Adrenal gland (tissue), 9 donors: ENCODE measurements at regions not wholly inside any gene's neighbourhood (a gene's known extent, or its start where the extent isn't known, plus 50 kb on each side); places are given as distances from the start of the nearest gene placed in this dataset.

Experiments used
- DNase-seq, 7 donors: peaks; one replicate each; pipeline ENCODE4 v3.0.0-alpha.2; 2019 to 2020
- H3K27ac ChIP-seq, 5 donors: fragments of 200-600 bp; sonication (generic) in 4 of 5; 1 replicate in 3 of 5; 2 replicates in 2 of 5; pipeline versions ENCODE4 v1.5.1 to v1.8.0; 2016 to 2020; ENCODE audit warnings: mild to moderate bottlenecking in 1 of 5
- H3K27me3 ChIP-seq: fragments of 200-600 bp; 2 replicates; pipeline ENCODE4 v1.8.0; 2021
- H3K36me3 ChIP-seq, 2 donors: fragments of 200-600 bp; replicated peaks in 1 of 2; 1 replicate in 1 of 2; 2 replicates in 1 of 2; pipeline versions ENCODE4 v1.5.1 to v1.8.0; 2018 to 2022
- H3K4me1 ChIP-seq, 2 donors: fragments of 200-600 bp; replicated peaks in 1 of 2; 1 replicate in 1 of 2; 2 replicates in 1 of 2; pipeline versions ENCODE4 v1.5.1 to v1.8.0; 2018 to 2021
- H3K4me3 ChIP-seq, 4 donors: fragments of 200-600 bp; sonication (generic) in 3 of 4; one replicate each; pipeline ENCODE4 v1.5.1; 2016 to 2018
- H3K9me3 ChIP-seq, 3 donors: fragments of 200-600 bp; sonication (generic) in 1 of 3; replicated peaks in 1 of 3; 1 replicate in 2 of 3; 2 replicates in 1 of 3; pipeline versions ENCODE4 v1.5.1 to v1.8.0; 2016 to 2021
- CTCF ChIP-seq, 6 experiments: fragments of 450-650 bp in 4 of 6; fragments of 200-600 bp in 2 of 6; sonication (generic) in 1 of 6; IDR thresholded peaks; 1 replicate in 5 of 6; 2 replicates in 1 of 6; pipeline versions ENCODE4 v1.5.1 to v1.8.0; 2016 to 2021; ENCODE audit warnings: antibody characterized with exemption in 6 of 6, mild to moderate bottlenecking in 2 of 6, moderate library complexity in 1 of 6
- POLR2A ChIP-seq, 2 donors: fragments of 450-650 bp; IDR thresholded peaks; one replicate each; pipeline ENCODE4 v1.6.1; 2017; ENCODE audit warnings: antibody characterized with exemption in 2 of 2, mild to moderate bottlenecking in 2 of 2, moderate library complexity in 1 of 2
- WGBS, 4 donors: extraction: QIAGEN DNeasy Blood & Tissue Kit in 2 of 4; methylation state at CpG; one replicate each; pipeline versions ENCODE4 v1.1.5 to v1.1.7; 2013 to 2017; 5-methylcytosine and 5-hydroxymethylcytosine counted together
- intact Hi-C, 2 donors: fragments of 100-400 bp; cut with DNase I; formaldehyde crosslinking; loops; one replicate each; pipeline versions ENCODE4 v1.14.1 to v1.15.0; 2022 to 2023
- donor health status: healthy with polysubstance abuse.
- donor health status: Bipolar disorder and iron deficiency.
- donor health status: DM: yes; HTN: yes; CAD: no.
- donor health status: DM: no; HTN: no; CAD: no.
- donor health status: DM: no; HTN: no; CAD: no.

GRCh38 chr3:22581007-22581406, 622.1 kb upstream of the UBE2E2 start:
- H3K27me3 ChIP-seq: no peaks in the 10 kb centered on the region
- DNase-seq: no peak
- no peak for TF ChIP-seq CTCF (IDR thresholded peaks at IDR 0.05)
- TF ChIP-seq POLR2A (IDR thresholded peaks at IDR 0.05): no peak

GRCh38 chr3:22582266-22582665, 620.9 kb upstream of the UBE2E2 start:
- no peak for DNase-seq
- H3K27ac ChIP-seq: no peak overlapping the region
- no peaks in the 10 kb centered on the region for H3K36me3 ChIP-seq
- H3K4me3 ChIP-seq: no peak overlapping the region
- no peak for TF ChIP-seq POLR2A (IDR thresholded peaks at IDR 0.05)
- TF ChIP-seq CTCF (IDR thresholded peaks at IDR 0.05): no peak
- H3K9me3 ChIP-seq: no peaks in the 10 kb centered on the region
- no peaks in the 10 kb centered on the region for H3K4me1 ChIP-seq
- intact Hi-C loops: no loop called here
- no peaks in the 10 kb centered on the region for H3K27me3 ChIP-seq
- WGBS, 4 donors: 21 to 44% (median 34%) methylated on average over 1 of the region's 1 CpG

More at GRCh38 chr3:22581007-22581406, 622.1 kb upstream of the UBE2E2 start:
- Histone ChIP-seq H3K36me3 (no peaks in the 10 kb centered on the region), H3K27ac (no peak overlapping the region), H3K4me3 (no peak overlapping the region), H3K9me3 (no peaks in the 10 kb centered on the region), H3K4me1 (no peaks in the 10 kb centered on the region)
- intact Hi-C loops: no loop called here

GRCh38 chr3:22585504-22585903, 617.6 kb upstream of the UBE2E2 start:
- no peak overlapping the region for H3K4me3 ChIP-seq
- H3K27ac ChIP-seq: no peak overlapping the region
- intact Hi-C loops: no loop called here
- H3K4me1 ChIP-seq: no peaks in the 10 kb centered on the region
- no peaks in the 10 kb centered on the region for H3K9me3 ChIP-seq
- no peaks in the 10 kb centered on the region for H3K27me3 ChIP-seq
- TF ChIP-seq CTCF (IDR thresholded peaks at IDR 0.05) (no peak), POLR2A (IDR thresholded peaks at IDR 0.05) (no peak)
- DNase-seq: no peak
- WGBS, 4 donors: 60 to 70% (median 66%) methylated on average over 2 of the region's 2 CpGs
- no peaks in the 10 kb centered on the region for H3K36me3 ChIP-seq

- intact Hi-C loops: no loop called here
- Histone ChIP-seq H3K4me3 (no peak overlapping the region), H3K4me1 (no peaks in the 10 kb centered on the region), H3K36me3 (no peaks in the 10 kb centered on the region), H3K27ac (no peak overlapping the region), H3K27me3 (no peaks in the 10 kb centered on the region), H3K9me3 (no peaks in the 10 kb centered on the region)
- no peak for DNase-seq
- TF ChIP-seq POLR2A (IDR thresholded peaks at IDR 0.05): no peak
- TF ChIP-seq CTCF (IDR thresholded peaks at IDR 0.05): no peak
- 74 to 91% (median 87%) methylated on average over 2 of the region's 2 CpGs for WGBS, 4 donors
Observed at GRCh38 chr3:22585911-22586310, 617.2 kb upstream of the UBE2E2 start.
